Lung (tissue), 11 donors: ENCODE measurements at regions not wholly inside any gene's neighbourhood (a gene's known extent, or its start where the extent isn't known, plus 50 kb on each side); places are given as distances from the start of the nearest gene placed in this dataset.

Experiments
- ATAC-seq: fragments of 200-7000 bp; cut with Tn5 transposase; one replicate; pipeline ENCODE4 v1.9.1; 2020; ENCODE audit warnings: moderate number of reproducible peaks; ENCODE audit not compliant: insufficient read depth, low FRiP score
- DNase-seq, 3 donors: peaks; one replicate each; pipeline ENCODE4 v3.0.0-alpha.2; 2013 to 2017
- H3K27ac ChIP-seq, 2 donors: one replicate each; pipeline ENCODE4 v1.5.1; 2013; ENCODE audit warnings: mild to moderate bottlenecking in 2 of 2, moderate library complexity in 2 of 2, control low read depth in 1 of 2, inconsistent platforms in 1 of 2, low read depth in 1 of 2, low read length in 1 of 2
- H3K27me3 ChIP-seq, 3 donors: one replicate each; pipeline ENCODE4 v1.5.1; 2013; ENCODE audit warnings: low read length in 2 of 3; ENCODE audit not compliant: control insufficient read depth in 3 of 3, insufficient read depth in 3 of 3
- H3K36me3 ChIP-seq, 4 donors: one replicate each; pipeline ENCODE4 v1.5.1; 2013; ENCODE audit warnings: low read length in 4 of 4, mild to moderate bottlenecking in 1 of 4, moderate library complexity in 1 of 4; ENCODE audit not compliant: control insufficient read depth in 4 of 4, insufficient read depth in 4 of 4
- H3K4me1 ChIP-seq, 5 donors: one replicate each; pipeline ENCODE4 v1.5.1; 2013; ENCODE audit warnings: low read length in 5 of 5, mild to moderate bottlenecking in 2 of 5, moderate library complexity in 1 of 5; ENCODE audit not compliant: control insufficient read depth in 5 of 5, insufficient read depth in 5 of 5
- H3K4me3 ChIP-seq: one replicate; pipeline ENCODE4 v1.5.1; 2013; ENCODE audit warnings: mild to moderate bottlenecking, control low read depth, moderate library complexity
- H3K9ac ChIP-seq, 2 donors: one replicate each; pipeline ENCODE4 v1.5.1; 2013; ENCODE audit warnings: low read length in 2 of 2, control low read depth in 1 of 2; ENCODE audit not compliant: insufficient read depth in 1 of 2
- H3K9me3 ChIP-seq, 4 donors: one replicate each; pipeline ENCODE4 v1.5.1; 2013; ENCODE audit warnings: low read length in 3 of 4, mild to moderate bottlenecking in 1 of 4, moderate library complexity in 1 of 4; ENCODE audit not compliant: control insufficient read depth in 4 of 4, insufficient read depth in 3 of 4
- CTCF ChIP-seq: IDR thresholded peaks from 2 replicates; pipeline ENCODE4 v1.5.1; 2012; ENCODE audit warnings: mild to moderate bottlenecking; ENCODE audit errors: control extremely low read depth, extremely low read depth
- WGBS, 2 donors: extraction: QIAGEN DNeasy Blood & Tissue Kit; methylation state at CpG; one replicate each; pipeline ENCODE4 v1.1.7; 2013; 5-methylcytosine and 5-hydroxymethylcytosine counted together
- donor health status: control.
- donor health status: control.
- donor health status: Bipolar disorder and iron deficiency.
- donor health status: healthy.
- donor health status: DM: yes; HTN: yes; CAD: no.

GRCh38 chr9:124133727-124134126, 122.2 kb downstream of the LHX2 start:
- Histone ChIP-seq H3K9me3 (peaks cover 0 to 4% (median 0%) of the 10 kb centered on the region in 4 donors), H3K4me1 (no peaks in the 10 kb centered on the region), H3K9ac (no peak overlapping the region), H3K4me3 (no peak overlapping the region), H3K27ac (no peak overlapping the region), H3K27me3 (peaks cover 0 to 3% (median 0%) of the 10 kb centered on the region in 3 donors), H3K36me3 (no peaks in the 10 kb centered on the region)
- peak; percentile 58 for TF ChIP-seq CTCF
- ATAC-seq: no peak
- 45 to 47% methylated on average over 6 of the region's 6 CpGs for WGBS, 2 donors
- peak; percentile 25 to 41 (median 25) for DNase-seq

- no peaks in the 10 kb centered on the region for H3K4me1 ChIP-seq
- H3K27ac ChIP-seq: no peak overlapping the region
- 64 to 73% methylated on average over 3 of the region's 3 CpGs for WGBS, 2 donors
- no peaks in the 10 kb centered on the region for H3K36me3 ChIP-seq
- H3K9ac ChIP-seq: no peak overlapping the region
- TF ChIP-seq CTCF: no peak
- no peak for ATAC-seq
- no peak for DNase-seq
- peaks cover 0 to 4% (median 0%) of the 10 kb centered on the region in 4 donors for H3K9me3 ChIP-seq
- peaks cover 0 to 3% (median 0%) of the 10 kb centered on the region in 3 donors for H3K27me3 ChIP-seq
- H3K4me3 ChIP-seq: no peak overlapping the region
Observed at GRCh38 chr9:124134526-124134925, 123.0 kb downstream of the LHX2 start.

- no peak for TF ChIP-seq CTCF
- no peak for ATAC-seq
- H3K9me3 ChIP-seq: peaks cover 0 to 4% (median 0%) of the 10 kb centered on the region in 4 donors
- no peak overlapping the region for H3K27ac ChIP-seq
- H3K4me3 ChIP-seq: no peak overlapping the region
- no peaks in the 10 kb centered on the region for H3K27me3 ChIP-seq
- 88 to 90% methylated on average over 1 of the region's 1 CpG for WGBS, 2 donors
- no peak overlapping the region for H3K9ac ChIP-seq
- no peaks in the 10 kb centered on the region for H3K4me1 ChIP-seq
- H3K36me3 ChIP-seq: no peaks in the 10 kb centered on the region
- DNase-seq: no peak
Observed at GRCh38 chr9:124135813-124136365, 121.9 kb upstream of the NEK6 start.
